ENCODE measurements at regions not wholly inside any gene's neighbourhood (a gene's known extent, or its start where the extent isn't known, plus 50 kb on each side); places are given as distances from the start of the nearest gene placed in this dataset.

- DNase-seq (no peak), ATAC-seq (no peak)
- intact Hi-C loops (cut with micrococcal nuclease): no loop called here
Measured at GRCh38 chr2:146220957-146221356, 1623.9 kb upstream of the ACVR2A start.

- DNase-seq: no peak
- intact Hi-C loops (cut with micrococcal nuclease): no loop called here
- ATAC-seq: no peak
Measured at GRCh38 chr2:146214394-146214929, 1630.4 kb upstream of the ACVR2A start.

GRCh38 chr2:146213674-146214073, 1631.2 kb upstream of the ACVR2A start:
- intact Hi-C loops (cut with micrococcal nuclease): no loop called here
- no peak for ATAC-seq
- no peak for DNase-seq

- DNase-seq (no peak), ATAC-seq (no peak)
- intact Hi-C loops (cut with micrococcal nuclease): no loop called here
Measured at GRCh38 chr2:146212602-146213001, 1632.2 kb upstream of the ACVR2A start.

- ATAC-seq: no peak
- intact Hi-C loops (cut with micrococcal nuclease): no loop called here
- no peak for DNase-seq
Measured at GRCh38 chr2:146209842-146210275, 1635.0 kb upstream of the ACVR2A start.

- intact Hi-C loops (cut with micrococcal nuclease): no loop called here
- DNase-seq: no peak
- ATAC-seq: no peak
Measured at GRCh38 chr2:146207901-146208300, 1636.9 kb upstream of the ACVR2A start.

- DNase-seq (no peak), ATAC-seq (no peak)
- intact Hi-C loops (cut with micrococcal nuclease): no loop called here
Measured at GRCh38 chr2:146207417-146207816, 1637.4 kb upstream of the ACVR2A start.

- intact Hi-C loops (cut with micrococcal nuclease): no loop called here
- ATAC-seq (no peak), DNase-seq (no peak)
Measured at GRCh38 chr2:146203064-146203624, 1641.7 kb upstream of the ACVR2A start.

- ATAC-seq (no peak), DNase-seq (no peak)
- intact Hi-C loops (cut with micrococcal nuclease): no loop called here
Measured at GRCh38 chr2:146193619-146194018, 1651.2 kb upstream of the ACVR2A start.

- no peak for DNase-seq
- intact Hi-C loops (cut with micrococcal nuclease): no loop called here
- no peak for ATAC-seq
Measured at GRCh38 chr2:146189541-146189940, 1655.3 kb upstream of the ACVR2A start.

- intact Hi-C loops (cut with micrococcal nuclease): no loop called here
- DNase-seq (no peak), ATAC-seq (no peak)
Measured at GRCh38 chr2:146173934-146174333, 1654.0 kb upstream of the ZEB2 start.

- DNase-seq: no peak
- ATAC-seq: no peak
- intact Hi-C loops (cut with micrococcal nuclease): no loop called here
Measured at GRCh38 chr2:146161256-146161882, 1641.5 kb upstream of the ZEB2 start.

GRCh38 chr2:146158072-146158674, 1638.3 kb upstream of the ZEB2 start:
- ATAC-seq (no peak), DNase-seq (no peak)
- intact Hi-C loops (cut with micrococcal nuclease): no loop called here

- ATAC-seq (no peak), DNase-seq (no peak)
- intact Hi-C loops (cut with micrococcal nuclease): no loop called here
Measured at GRCh38 chr2:146147448-146148012, 1627.6 kb upstream of the ZEB2 start.

GRCh38 chr2:146143971-146144370, 1624.1 kb upstream of the ZEB2 start:
- intact Hi-C loops (cut with micrococcal nuclease): no loop called here
- DNase-seq (no peak), ATAC-seq (no peak)

GRCh38 chr2:146138820-146139219, 1618.9 kb upstream of the ZEB2 start:
- ATAC-seq: no peak
- intact Hi-C loops (cut with micrococcal nuclease): no loop called here

GRCh38 chr2:146135245-146135644, 1615.3 kb upstream of the ZEB2 start:
- intact Hi-C loops (cut with micrococcal nuclease): no loop called here
- DNase-seq: no peak
- no peak for ATAC-seq

More at GRCh38 chr2:146138820-146139219, 1618.9 kb upstream of the ZEB2 start:
- DNase-seq: no peak

GRCh38 chr2:146131785-146132184, 1611.9 kb upstream of the ZEB2 start:
- no peak for ATAC-seq
- no peak for DNase-seq
- intact Hi-C loops (cut with micrococcal nuclease): no loop called here

- intact Hi-C loops (cut with micrococcal nuclease): no loop called here
- ATAC-seq (no peak), DNase-seq (no peak)
Measured at GRCh38 chr2:146131048-146131447, 1611.1 kb upstream of the ZEB2 start.

- no peak for ATAC-seq
- DNase-seq: no peak
- intact Hi-C loops (cut with micrococcal nuclease): no loop called here
Measured at GRCh38 chr2:146130290-146130689, 1610.4 kb upstream of the ZEB2 start.

Measured in left ventricle myocardium superior (tissue), 1 donor.